Subcutaneous abdominal adipose tissue (tissue), 5 donors: ENCODE measurements at regions not wholly inside any gene's neighbourhood (a gene's known extent, or its start where the extent isn't known, plus 50 kb on each side); places are given as distances from the start of the nearest gene placed in this dataset.

Experiments used
- H3K27ac ChIP-seq: one replicate; pipeline ENCODE4 v1.7.0; 2013; ENCODE audit warnings: low read depth, mild to moderate bottlenecking, inconsistent platforms, low read length, moderate library complexity
- H3K27me3 ChIP-seq, 5 donors: one replicate each; pipeline ENCODE4 v1.7.0; 2013; ENCODE audit warnings: low read length in 5 of 5, inconsistent platforms in 1 of 5; ENCODE audit not compliant: control insufficient read depth in 5 of 5, insufficient read depth in 4 of 5
- H3K36me3 ChIP-seq, 5 donors: one replicate each; pipeline ENCODE4 v1.7.0; 2013; ENCODE audit warnings: low read length in 5 of 5; ENCODE audit not compliant: control insufficient read depth in 5 of 5, insufficient read depth in 5 of 5
- H3K4me1 ChIP-seq, 5 donors: one replicate each; pipeline ENCODE4 v1.7.0; 2013; ENCODE audit warnings: low read length in 5 of 5, mild to moderate bottlenecking in 3 of 5, moderate library complexity in 1 of 5; ENCODE audit not compliant: control insufficient read depth in 5 of 5, insufficient read depth in 5 of 5
- H3K4me3 ChIP-seq, 5 donors: one replicate each; pipeline ENCODE4 v1.7.0; 2013; ENCODE audit warnings: low read length in 5 of 5, low read depth in 1 of 5
- H3K9ac ChIP-seq, 5 donors: one replicate each; pipeline ENCODE4 v1.7.0; 2013; ENCODE audit warnings: low read length in 5 of 5, mild to moderate bottlenecking in 4 of 5, moderate library complexity in 3 of 5
- H3K9me3 ChIP-seq, 5 donors: one replicate each; pipeline ENCODE4 v1.7.0; 2013; ENCODE audit warnings: low read length in 5 of 5; ENCODE audit not compliant: control insufficient read depth in 5 of 5
- donor health status: healthy.
- donor health status: healthy.
- donor health status: healthy.
- donor health status: healthy.
- donor health status: healthy.

GRCh38 chr1:62978741-62979140, 194.8 kb downstream of the ATG4C start:
- H3K4me1 ChIP-seq, result no peaks in the 10 kb centered on the region
- H3K27ac ChIP-seq, result no peak overlapping the region
- H3K4me3 ChIP-seq, result no peak overlapping the region
- H3K9me3 ChIP-seq, result no peaks in the 10 kb centered on the region
- H3K27me3 ChIP-seq, result no peaks in the 10 kb centered on the region
- H3K36me3 ChIP-seq, result no peaks in the 10 kb centered on the region
- H3K9ac ChIP-seq, result no peak overlapping the region

DNA sequence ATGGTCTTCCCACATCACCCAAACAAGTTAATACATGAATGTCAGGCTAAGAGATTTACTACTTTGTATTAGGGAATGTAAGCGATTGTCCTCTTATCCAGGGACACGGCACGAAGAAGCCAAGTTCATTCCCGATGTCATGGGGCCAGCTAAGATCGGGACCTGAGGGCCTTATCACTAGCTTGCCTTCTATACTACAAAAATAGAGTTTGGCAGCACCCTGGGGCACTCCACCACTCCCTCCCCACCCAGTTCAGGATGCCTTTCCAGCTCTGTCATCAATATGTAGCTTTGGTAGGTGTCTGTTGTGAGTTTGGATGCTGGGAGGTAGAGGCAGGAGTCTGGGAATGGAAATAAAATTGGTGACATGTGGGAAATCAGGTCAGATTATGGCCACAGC, 197.5 kb downstream of the ATG4C start:
- no peaks in the 10 kb centered on the region for H3K9me3 ChIP-seq
- H3K4me3 ChIP-seq, result no peak overlapping the region
- no peak overlapping the region for H3K9ac ChIP-seq
- peaks cover 0 to 3% (median 0%) of the 10 kb centered on the region in 5 donors for H3K27me3 ChIP-seq
- H3K36me3 ChIP-seq, result no peaks in the 10 kb centered on the region
- no peak overlapping the region for H3K27ac ChIP-seq
- no peaks in the 10 kb centered on the region for H3K4me1 ChIP-seq

DNA sequence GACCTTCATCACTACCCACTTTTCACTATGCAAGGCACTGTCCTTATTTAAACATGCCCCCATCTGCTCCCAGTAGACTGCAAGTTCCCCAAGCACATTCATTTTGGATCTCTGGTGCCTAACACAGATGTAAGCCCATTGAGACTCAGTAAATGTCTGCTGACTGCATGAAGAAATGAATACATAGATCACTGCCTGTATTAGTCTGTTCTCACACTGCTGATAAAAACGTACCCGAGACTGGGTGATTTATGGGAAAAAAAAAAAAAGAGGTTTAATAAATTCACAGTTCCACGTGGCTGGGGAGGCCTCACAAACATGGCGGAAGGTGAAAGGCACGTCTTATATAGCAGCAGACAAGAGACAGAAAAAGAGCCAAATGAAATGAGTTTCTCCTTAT, 204.9 kb downstream of the ATG4C start:
- H3K9ac ChIP-seq, result no peak overlapping the region
- H3K4me3 ChIP-seq, result no peak overlapping the region
- H3K4me1 ChIP-seq, result no peaks in the 10 kb centered on the region
- H3K36me3 ChIP-seq, result no peaks in the 10 kb centered on the region
- H3K27me3 ChIP-seq, result peaks cover 0 to 5% (median 2%) of the 10 kb centered on the region in 5 donors
- H3K27ac ChIP-seq, result no peak overlapping the region
- no peaks in the 10 kb centered on the region for H3K9me3 ChIP-seq

- Histone ChIP-seq H3K36me3 (no peaks in the 10 kb centered on the region), H3K9ac (no peak overlapping the region), H3K27me3 (peaks cover 0 to 5% (median 2%) of the 10 kb centered on the region in 5 donors), H3K9me3 (no peaks in the 10 kb centered on the region), H3K27ac (no peak overlapping the region), H3K4me1 (no peaks in the 10 kb centered on the region), H3K4me3 (no peak overlapping the region)
Observed at GRCh38 chr1:62989497-62989896, 205.6 kb downstream of the ATG4C start.

- Histone ChIP-seq H3K27me3 (peaks cover 0 to 9% (median 0%) of the 10 kb centered on the region in 5 donors), H3K36me3 (no peaks in the 10 kb centered on the region), H3K27ac (no peak overlapping the region), H3K4me1 (no peaks in the 10 kb centered on the region), H3K9ac (no peak overlapping the region), H3K4me3 (no peak overlapping the region), H3K9me3 (no peaks in the 10 kb centered on the region)
Observed at GRCh38 chr1:62991152-62991551, 207.2 kb downstream of the ATG4C start.

DNA sequence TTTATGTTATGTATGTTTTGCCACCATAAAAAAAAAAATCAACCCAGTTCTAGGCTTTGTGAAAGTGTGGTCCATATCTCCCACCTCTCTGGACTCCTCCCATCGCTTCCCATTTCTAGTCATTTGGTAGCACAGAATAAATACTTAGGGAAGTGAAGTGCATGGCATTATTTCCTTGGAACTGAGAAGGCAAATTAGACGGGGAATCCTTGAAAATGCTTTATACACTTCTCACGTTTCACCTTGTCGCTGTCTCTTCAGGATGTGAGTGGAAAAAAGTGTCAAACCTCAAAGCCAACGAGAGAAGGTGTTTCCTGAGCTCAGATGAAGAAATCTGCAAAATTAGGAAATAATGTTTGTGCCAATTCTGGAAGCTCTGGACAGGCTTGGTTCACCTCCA, 209.9 kb downstream of the ATG4C start:
- no peaks in the 10 kb centered on the region for H3K36me3 ChIP-seq
- H3K9me3 ChIP-seq, result no peaks in the 10 kb centered on the region
- H3K9ac ChIP-seq, result no peak overlapping the region
- peaks cover 0 to 18% (median 4%) of the 10 kb centered on the region in 5 donors for H3K27me3 ChIP-seq
- H3K4me3 ChIP-seq, result no peak overlapping the region
- no peaks in the 10 kb centered on the region for H3K4me1 ChIP-seq
- H3K27ac ChIP-seq, result no peak overlapping the region

DNA sequence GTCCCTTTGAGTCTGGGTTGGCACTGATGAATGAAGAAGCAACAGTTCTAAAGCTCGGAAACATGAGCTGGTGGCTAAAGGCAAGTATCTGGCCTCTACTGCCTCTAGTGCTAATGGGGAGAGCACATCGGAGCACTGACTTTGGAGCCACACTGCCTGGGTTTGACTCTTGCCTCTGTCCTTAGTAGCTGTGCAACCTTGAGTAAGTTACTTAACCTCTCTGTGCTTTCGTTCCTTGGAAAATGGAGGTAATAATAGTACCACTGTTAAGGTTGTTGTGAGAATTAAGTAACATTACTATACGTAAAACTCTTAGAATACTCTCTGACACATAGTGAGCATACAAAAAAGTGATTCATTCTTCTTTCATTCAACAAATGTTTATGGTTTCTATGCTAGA, 211.2 kb downstream of the ATG4C start:
- H3K4me3 ChIP-seq, result no peak overlapping the region
- H3K27ac ChIP-seq, result no peak overlapping the region

GRCh38 chr1:62997884-62998283, 214.0 kb downstream of the ATG4C start:
- H3K9ac ChIP-seq, result no peak overlapping the region
- H3K27ac ChIP-seq, result no peak overlapping the region
- H3K9me3 ChIP-seq, result no peaks in the 10 kb centered on the region
- no peaks in the 10 kb centered on the region for H3K36me3 ChIP-seq
- no peak overlapping the region for H3K4me3 ChIP-seq
- peaks cover 0 to 21% (median 7%) of the 10 kb centered on the region in 5 donors for H3K27me3 ChIP-seq
- H3K4me1 ChIP-seq, result no peaks in the 10 kb centered on the region

More for the DNA sequence above, 211.2 kb downstream of the ATG4C start:
- Histone ChIP-seq H3K9ac (no peak overlapping the region), H3K27me3 (peaks cover 0 to 18% (median 6%) of the 10 kb centered on the region in 5 donors), H3K36me3 (no peaks in the 10 kb centered on the region), H3K9me3 (no peaks in the 10 kb centered on the region), H3K4me1 (no peaks in the 10 kb centered on the region)

- no peaks in the 10 kb centered on the region for H3K4me1 ChIP-seq
- no peaks in the 10 kb centered on the region for H3K36me3 ChIP-seq
- no peaks in the 10 kb centered on the region for H3K9me3 ChIP-seq
- no peak overlapping the region for H3K9ac ChIP-seq
- no peak overlapping the region for H3K4me3 ChIP-seq
- H3K27me3 ChIP-seq, result peaks cover 0 to 21% (median 7%) of the 10 kb centered on the region in 5 donors
- no peak overlapping the region for H3K27ac ChIP-seq
Observed at GRCh38 chr1:62998845-62999649, 215.1 kb downstream of the ATG4C start.

- Histone ChIP-seq H3K4me3 (no peak overlapping the region), H3K9me3 (no peaks in the 10 kb centered on the region)
Observed at GRCh38 chr1:63000508-63000907, 216.6 kb downstream of the ATG4C start.

More at GRCh38 chr1:63000508-63000907, 216.6 kb downstream of the ATG4C start:
- Histone ChIP-seq H3K36me3 (no peaks in the 10 kb centered on the region), H3K27me3 (peaks cover 0 to 21% (median 7%) of the 10 kb centered on the region in 5 donors), H3K27ac (no peak overlapping the region), H3K4me1 (no peaks in the 10 kb centered on the region), H3K9ac (no peak overlapping the region)
